ENCODE measurements at regions not wholly inside any gene's neighbourhood (a gene's known extent, or its start where the extent isn't known, plus 50 kb on each side); places are given as distances from the start of the nearest gene placed in this dataset.
"Not testable (repeated sequence)": the region's sequence is repeated elsewhere in the genome, so short reads cannot be mapped to it uniquely, and the experiment has no call there.

- no peak for DNase-seq
Measured at GRCh38 chr4:13678186-13678924, 50.8 kb upstream of the BOD1L1 start.

- DNase-seq = no peak
Measured at GRCh38 chr4:13681570-13681969, 54.0 kb upstream of the BOD1L1 start.

GRCh38 chr4:13694256-13694655 lies 66.7 kb upstream of the BOD1L1 start:
- DNase-seq = no peak

GRCh38 chr4:13698296-13698695 lies 70.8 kb upstream of the BOD1L1 start:
- no peak for DNase-seq

GRCh38 chr4:13700021-13700857 lies 72.7 kb upstream of the BOD1L1 start:
- DNase-seq = no peak

- DNase-seq = not testable (repeated sequence)
Measured at GRCh38 chr4:13700858-13701140, 73.3 kb upstream of the BOD1L1 start.

- no peak for DNase-seq
Measured at GRCh38 chr4:13701937-13702446, 74.5 kb upstream of the BOD1L1 start.

- DNase-seq = no peak
Measured at GRCh38 chr4:13703096-13703495, 75.6 kb upstream of the BOD1L1 start.

GRCh38 chr4:13704035-13704434 lies 76.5 kb upstream of the BOD1L1 start:
- no peak for DNase-seq

- DNase-seq = no peak
Measured at GRCh38 chr4:13704761-13705160, 77.2 kb upstream of the BOD1L1 start.

GRCh38 chr4:13705521-13706041 lies 78.1 kb upstream of the BOD1L1 start:
- DNase-seq = no peak

- no peak for DNase-seq
Measured at GRCh38 chr4:13706120-13706519, 78.6 kb upstream of the BOD1L1 start.

- no peak for DNase-seq
Measured at GRCh38 chr4:13706716-13707115, 79.2 kb upstream of the BOD1L1 start.

GRCh38 chr4:13710246-13710885 lies 82.8 kb upstream of the BOD1L1 start:
- DNase-seq = no peak

GRCh38 chr4:13711233-13711785 lies 83.8 kb upstream of the BOD1L1 start:
- no peak for DNase-seq

GRCh38 chr4:13721894-13722293 lies 94.4 kb upstream of the BOD1L1 start:
- no peak for DNase-seq

GRCh38 chr4:13722649-13723048 lies 95.1 kb upstream of the BOD1L1 start:
- no peak for DNase-seq

- DNase-seq = no peak
Measured at GRCh38 chr4:13728761-13729160, 101.2 kb upstream of the BOD1L1 start.

GRCh38 chr4:13731019-13731418 lies 103.5 kb upstream of the BOD1L1 start:
- DNase-seq = no peak

- no peak for DNase-seq
Measured at GRCh38 chr4:13733817-13734216, 106.3 kb upstream of the BOD1L1 start.

- DNase-seq = no peak
Measured at GRCh38 chr4:13750594-13750993, 123.1 kb upstream of the BOD1L1 start.

- not testable (repeated sequence) for DNase-seq
Measured at GRCh38 chr4:13761581-13761980, 134.1 kb upstream of the BOD1L1 start.

GRCh38 chr4:13762130-13762529 lies 134.6 kb upstream of the BOD1L1 start:
- no peak for DNase-seq

Measured in left hindlimb (tissue), 1 donor.